Liver (tissue), 8 donors: ENCODE measurements at regions not wholly inside any gene's neighbourhood (a gene's known extent, or its start where the extent isn't known, plus 50 kb on each side); places are given as distances from the start of the nearest gene placed in this dataset.

ENCODE experiments used
- DNase-seq: peaks from one replicate; pipeline ENCODE4 v3.0.0-alpha.2; 2017; ENCODE audit warnings: low spot score
- H3K27ac ChIP-seq, 2 donors: one replicate each; pipeline ENCODE4 v1.7.0; 2013; ENCODE audit warnings: inconsistent platforms in 2 of 2, low read length in 2 of 2, control low read depth in 1 of 2, low read depth in 1 of 2, mild to moderate bottlenecking in 1 of 2
- H3K27me3 ChIP-seq, 4 donors: one replicate each; pipeline versions ENCODE4 v1.6.1 to v1.7.0; 2013; ENCODE audit warnings: low read length in 3 of 4, inconsistent platforms in 1 of 4, mild to moderate bottlenecking in 1 of 4, moderate library complexity in 1 of 4; ENCODE audit not compliant: control insufficient read depth in 4 of 4, insufficient read depth in 4 of 4
- H3K36me3 ChIP-seq, 4 donors: one replicate each; pipeline versions ENCODE4 v1.6.1 to v1.7.0; 2013; ENCODE audit warnings: low read length in 3 of 4, mild to moderate bottlenecking in 3 of 4, low read depth in 1 of 4, moderate library complexity in 1 of 4; ENCODE audit not compliant: control insufficient read depth in 4 of 4, insufficient read depth in 3 of 4
- H3K4me1 ChIP-seq, 4 donors: one replicate each; pipeline versions ENCODE4 v1.6.1 to v1.7.0; 2013; ENCODE audit warnings: low read length in 3 of 4, mild to moderate bottlenecking in 3 of 4, moderate library complexity in 1 of 4; ENCODE audit not compliant: control insufficient read depth in 4 of 4, insufficient read depth in 4 of 4
- H3K4me3 ChIP-seq, 3 donors: one replicate each; pipeline versions ENCODE4 v1.6.1 to v1.7.0; 2013; ENCODE audit warnings: low read length in 3 of 3, control low read depth in 1 of 3, low read depth in 1 of 3, mild to moderate bottlenecking in 1 of 3
- H3K9ac ChIP-seq, 2 donors: one replicate each; pipeline ENCODE4 v1.7.0; 2013; ENCODE audit warnings: low read length in 2 of 2, mild to moderate bottlenecking in 2 of 2, moderate library complexity in 2 of 2, control low read depth in 1 of 2, low read depth in 1 of 2
- H3K9me3 ChIP-seq, 4 donors: one replicate each; pipeline versions ENCODE4 v1.6.1 to v1.7.0; 2013; ENCODE audit warnings: low read length in 3 of 4; ENCODE audit not compliant: control insufficient read depth in 4 of 4
- ATF3 ChIP-seq: IDR thresholded peaks from 2 replicates; pipeline ENCODE4 v1.6.1; 2016; ENCODE audit warnings: antibody characterized with exemption
- EGR1 ChIP-seq, 2 donors: IDR thresholded peaks; 2 replicates each; pipeline ENCODE4 v1.6.1; 2016 to 2018; ENCODE audit warnings: antibody characterized with exemption in 2 of 2, low read depth in 2 of 2
- FOXA1 ChIP-seq: IDR thresholded peaks from 2 replicates; pipeline ENCODE4 v1.6.1; 2016; ENCODE audit warnings: antibody characterized with exemption
- FOXA2 ChIP-seq: IDR thresholded peaks from 2 replicates; pipeline ENCODE4 v1.6.1; 2016; ENCODE audit warnings: antibody characterized with exemption
- GABPA ChIP-seq, 2 donors: IDR thresholded peaks in 1 of 2; conservative IDR thresholded peaks in 1 of 2; 2 replicates each; pipeline ENCODE4 v1.6.1; 2016; ENCODE audit warnings: antibody characterized with exemption in 2 of 2, mild to moderate bottlenecking in 1 of 2, moderate library complexity in 1 of 2
- HNF4A ChIP-seq, 2 donors: conservative IDR thresholded peaks; 2 replicates each; pipeline ENCODE4 v1.6.1; 2016; ENCODE audit warnings: antibody characterized with exemption in 2 of 2, mild to moderate bottlenecking in 2 of 2
- HNF4G ChIP-seq: IDR thresholded peaks from 2 replicates; pipeline ENCODE4 v1.6.1; 2016; ENCODE audit warnings: antibody characterized with exemption
- JUND ChIP-seq, 2 donors: IDR thresholded peaks; 2 replicates each; pipeline ENCODE4 v1.6.1; 2016; ENCODE audit warnings: antibody characterized with exemption in 2 of 2
- MAX ChIP-seq: IDR thresholded peaks from 2 replicates; pipeline ENCODE4 v1.6.1; 2016; ENCODE audit warnings: antibody characterized with exemption
- NR2F2 ChIP-seq: IDR thresholded peaks from 2 replicates; pipeline ENCODE4 v1.6.1; 2016; ENCODE audit warnings: antibody characterized with exemption
- RAD21 ChIP-seq, 2 donors: IDR thresholded peaks; 2 replicates each; pipeline ENCODE4 v1.6.1; 2016; ENCODE audit warnings: antibody characterized with exemption in 2 of 2, mild to moderate bottlenecking in 2 of 2
- REST ChIP-seq: IDR thresholded peaks from 2 replicates; pipeline ENCODE4 v1.6.1; 2016; ENCODE audit warnings: antibody characterized with exemption, mild to moderate bottlenecking
- RXRA ChIP-seq, 2 donors: IDR thresholded peaks; 2 replicates each; pipeline ENCODE4 v1.6.1; 2017 to 2018; ENCODE audit warnings: antibody characterized with exemption in 2 of 2, mild to moderate bottlenecking in 1 of 2
- SP1 ChIP-seq: IDR thresholded peaks from 2 replicates; pipeline ENCODE4 v1.6.1; 2018; ENCODE audit warnings: antibody characterized with exemption, mild to moderate bottlenecking
- TAF1 ChIP-seq: conservative IDR thresholded peaks from 2 replicates; pipeline ENCODE4 v1.6.1; 2016; ENCODE audit warnings: antibody characterized with exemption, mild to moderate bottlenecking
- YY1 ChIP-seq: IDR thresholded peaks from 2 replicates; pipeline ENCODE4 v1.6.1; 2016; ENCODE audit warnings: antibody characterized with exemption, mild to moderate bottlenecking
- WGBS: extraction: QIAGEN DNeasy Blood & Tissue Kit; methylation state at CpG from one replicate; pipeline ENCODE4 v1.1.7; 2013; 5-methylcytosine and 5-hydroxymethylcytosine counted together
- TF ChIP-seq, protein P1 (sequence below): IDR thresholded peaks from 2 replicates; pipeline ENCODE4 v1.6.1; 2016; ENCODE audit warnings: antibody characterized with exemption
- TF ChIP-seq, protein P2 (sequence below): fragments of 150-350 bp; IDR thresholded peaks from 2 replicates; pipeline ENCODE4 v1.5.1; 2017; ENCODE audit warnings: improper control_type of control experiment, low read depth, low read length; ENCODE audit not compliant: missing input control
- donor health status: healthy.
- donor health status: healthy.
- donor health status: healthy.
- donor health status: healthy.
- donor health status: healthy.

GRCh38 chr13:78753435-78753834 lies 94.5 kb upstream of the OBI1 start:
- no peak overlapping the region for H3K27ac ChIP-seq
- H3K4me3 ChIP-seq = no peak overlapping the region
- TF ChIP-seq GABPA (IDR thresholded peaks at IDR 0.05 in 1 of 2, conservative IDR thresholded peaks at IDR 0.05 in 1 of 2) (no peak), REST (no peak), TAF1 (no peak), RAD21 (IDR thresholded peaks at IDR 0.05) (no peak), JUND (IDR thresholded peaks at IDR 0.05) (no peak), EGR1 (IDR thresholded peaks at IDR 0.05; ENCODE audit: low read depth in 2 of 2) (no peak), FOXA1 (no peak), SP1 (no peak), NR2F2 (no peak), HNF4G (no peak), FOXA2 (no peak), HNF4A (conservative IDR thresholded peaks at IDR 0.05) (no peak), RXRA (IDR thresholded peaks at IDR 0.05) (no peak), MAX (no peak), ATF3 (no peak), YY1 (no peak)
- TF ChIP-seq, protein P1, sequence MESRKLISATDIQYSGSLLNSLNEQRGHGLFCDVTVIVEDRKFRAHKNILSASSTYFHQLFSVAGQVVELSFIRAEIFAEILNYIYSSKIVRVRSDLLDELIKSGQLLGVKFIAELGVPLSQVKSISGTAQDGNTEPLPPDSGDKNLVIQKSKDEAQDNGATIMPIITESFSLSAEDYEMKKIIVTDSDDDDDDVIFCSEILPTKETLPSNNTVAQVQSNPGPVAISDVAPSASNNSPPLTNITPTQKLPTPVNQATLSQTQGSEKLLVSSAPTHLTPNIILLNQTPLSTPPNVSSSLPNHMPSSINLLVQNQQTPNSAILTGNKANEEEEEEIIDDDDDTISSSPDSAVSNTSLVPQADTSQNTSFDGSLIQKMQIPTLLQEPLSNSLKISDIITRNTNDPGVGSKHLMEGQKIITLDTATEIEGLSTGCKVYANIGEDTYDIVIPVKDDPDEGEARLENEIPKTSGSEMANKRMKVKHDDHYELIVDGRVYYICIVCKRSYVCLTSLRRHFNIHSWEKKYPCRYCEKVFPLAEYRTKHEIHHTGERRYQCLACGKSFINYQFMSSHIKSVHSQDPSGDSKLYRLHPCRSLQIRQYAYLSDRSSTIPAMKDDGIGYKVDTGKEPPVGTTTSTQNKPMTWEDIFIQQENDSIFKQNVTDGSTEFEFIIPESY = no peak
- TF ChIP-seq, protein P2, sequence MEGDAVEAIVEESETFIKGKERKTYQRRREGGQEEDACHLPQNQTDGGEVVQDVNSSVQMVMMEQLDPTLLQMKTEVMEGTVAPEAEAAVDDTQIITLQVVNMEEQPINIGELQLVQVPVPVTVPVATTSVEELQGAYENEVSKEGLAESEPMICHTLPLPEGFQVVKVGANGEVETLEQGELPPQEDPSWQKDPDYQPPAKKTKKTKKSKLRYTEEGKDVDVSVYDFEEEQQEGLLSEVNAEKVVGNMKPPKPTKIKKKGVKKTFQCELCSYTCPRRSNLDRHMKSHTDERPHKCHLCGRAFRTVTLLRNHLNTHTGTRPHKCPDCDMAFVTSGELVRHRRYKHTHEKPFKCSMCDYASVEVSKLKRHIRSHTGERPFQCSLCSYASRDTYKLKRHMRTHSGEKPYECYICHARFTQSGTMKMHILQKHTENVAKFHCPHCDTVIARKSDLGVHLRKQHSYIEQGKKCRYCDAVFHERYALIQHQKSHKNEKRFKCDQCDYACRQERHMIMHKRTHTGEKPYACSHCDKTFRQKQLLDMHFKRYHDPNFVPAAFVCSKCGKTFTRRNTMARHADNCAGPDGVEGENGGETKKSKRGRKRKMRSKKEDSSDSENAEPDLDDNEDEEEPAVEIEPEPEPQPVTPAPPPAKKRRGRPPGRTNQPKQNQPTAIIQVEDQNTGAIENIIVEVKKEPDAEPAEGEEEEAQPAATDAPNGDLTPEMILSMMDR = no peak
- no peaks in the 10 kb centered on the region for H3K4me1 ChIP-seq
- 49% methylated on average over 1 of the region's 1 CpG for WGBS
- H3K9ac ChIP-seq = no peak overlapping the region
- H3K27me3 ChIP-seq = peaks cover 0 to under 1% (median 0%) of the 10 kb centered on the region in 4 donors
- H3K9me3 ChIP-seq = no peaks in the 10 kb centered on the region
- DNase-seq = no peak
- no peaks in the 10 kb centered on the region for H3K36me3 ChIP-seq

DNA sequence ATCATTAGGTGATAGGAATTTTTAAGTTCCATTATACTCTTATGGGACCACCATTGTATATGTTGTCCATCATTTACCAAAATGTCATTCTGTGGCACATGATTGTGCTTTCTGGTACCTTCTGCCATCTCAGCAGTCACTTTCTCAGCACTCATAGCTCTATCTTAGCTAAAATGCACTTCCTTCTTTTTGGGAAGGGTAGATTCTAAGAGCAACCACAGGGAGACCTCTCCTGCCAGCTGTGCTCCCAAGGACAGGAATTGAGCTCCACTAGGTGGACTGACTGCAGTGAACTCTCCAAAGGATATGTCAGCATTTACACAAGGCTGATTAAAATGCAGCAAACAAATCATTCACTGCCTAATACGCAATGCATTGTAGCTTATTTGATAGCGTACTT lies 91.8 kb upstream of the OBI1 start:
- Histone ChIP-seq H3K4me3 (no peak overlapping the region), H3K4me1 (no peaks in the 10 kb centered on the region), H3K9me3 (no peaks in the 10 kb centered on the region), H3K27ac (no peak overlapping the region), H3K9ac (no peak overlapping the region), H3K36me3 (no peaks in the 10 kb centered on the region), H3K27me3 (peaks cover 0 to 2% (median 0%) of the 10 kb centered on the region in 4 donors)
- no peak for DNase-seq
- 88% methylated on average over 2 of the region's 2 CpGs for WGBS
- no peak for TF ChIP-seq SP1
- TF ChIP-seq FOXA2 = no peak
- TF ChIP-seq, protein P2 = no peak
- no peak for TF ChIP-seq MAX
- TF ChIP-seq EGR1 (IDR thresholded peaks at IDR 0.05; ENCODE audit: low read depth in 2 of 2) = no peak
- no peak for TF ChIP-seq TAF1
- no peak for TF ChIP-seq HNF4A (conservative IDR thresholded peaks at IDR 0.05)
- no peak for TF ChIP-seq JUND (IDR thresholded peaks at IDR 0.05)
- TF ChIP-seq, protein P1 = no peak
